Activated CD8-positive, alpha-beta T cell treated with anti-CD3 and anti-CD28 coated beads for 36 hours (primary cell): ENCODE measurements at regions not wholly inside any gene's neighbourhood (a gene's known extent, or its start where the extent isn't known, plus 50 kb on each side); places are given as distances from the start of the nearest gene placed in this dataset.

Experiments
- ATAC-seq: fragments of 200-7000 bp; cut with Tn5 transposase; one replicate; pipeline ENCODE4 v1.10.0; 2021; ENCODE audit warnings: mild to moderate bottlenecking, moderate library complexity
- CTCF ChIA-PET: fragments of 350-600 bp; sonication (Branson Sonifier 250); formaldehyde crosslinking; loops from one replicate; lab custom pipeline; 2021; ENCODE audit warnings: antibody characterized with exemption; lab: Charles Lee
- POLR2A ChIA-PET: fragments of 350-600 bp; sonication (Branson Sonifier 250); formaldehyde crosslinking; loops from one replicate; lab custom pipeline; 2021; ENCODE audit warnings: antibody characterized with exemption; lab: Charles Lee
- DNase-seq: peaks from one replicate; pipeline ENCODE4 v3.0.0-alpha.2; 2020
- H3K27ac Mint-ChIP-seq: one replicate; pipeline ENCODE4 v1.8.0; 2021; ENCODE audit warnings: mild to moderate bottlenecking, mixed read lengths
- H3K27me3 Mint-ChIP-seq: one replicate; pipeline ENCODE4 v1.8.0; 2021; ENCODE audit warnings: mixed read lengths
- H3K36me3 Mint-ChIP-seq: one replicate; pipeline ENCODE4 v1.8.0; 2021; ENCODE audit warnings: low read depth, mixed read lengths
- H3K4me1 Mint-ChIP-seq: one replicate; pipeline ENCODE4 v1.8.0; 2021; ENCODE audit warnings: low read depth, mixed read lengths
- H3K4me3 Mint-ChIP-seq: one replicate; pipeline ENCODE4 v1.8.0; 2021; ENCODE audit warnings: mild to moderate bottlenecking, moderate library complexity, mixed read lengths
- H3K9me3 Mint-ChIP-seq: one replicate; pipeline ENCODE4 v1.8.0; 2021; ENCODE audit warnings: mixed read lengths
- CTCF ChIP-seq: fragments of 200-600 bp; IDR thresholded peaks from one replicate; pipeline ENCODE4 v1.8.0; 2022; ENCODE audit warnings: antibody characterized with exemption, mild to moderate bottlenecking
- intact Hi-C: fragments of 100-400 bp; cut with micrococcal nuclease; formaldehyde crosslinking; loops from one replicate; pipeline ENCODE4 v1.10.0; 2022

DNA sequence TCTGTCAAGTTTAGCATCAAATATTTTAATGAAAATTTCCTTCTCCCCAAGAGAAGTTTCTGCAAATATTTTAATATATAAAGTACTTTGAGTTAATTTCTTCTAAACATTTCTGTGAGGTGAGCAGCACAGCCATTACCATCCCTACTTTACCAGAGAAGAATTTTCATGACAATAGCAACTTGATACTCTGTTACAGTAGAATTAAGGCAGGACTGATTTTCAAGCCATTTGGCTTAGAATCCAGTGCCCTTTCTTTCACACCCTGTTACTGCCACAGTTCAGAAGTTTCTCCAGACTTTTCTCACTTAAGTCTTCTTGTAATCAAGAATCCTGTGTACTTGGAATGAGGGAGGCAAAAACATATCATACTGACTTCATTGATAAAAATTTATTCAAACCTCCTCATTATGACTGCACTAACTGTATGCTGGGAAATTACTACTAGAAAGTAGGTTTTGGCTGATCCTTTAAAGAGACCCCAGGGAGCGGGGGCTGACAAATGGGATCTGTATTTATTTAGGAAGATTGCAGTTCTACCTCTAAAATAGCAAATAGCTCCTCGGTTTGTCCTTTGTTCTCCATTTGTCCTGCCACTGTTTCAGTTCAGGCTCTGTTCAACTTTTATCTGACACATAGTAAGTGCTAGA lies 557.0 kb upstream of the SGO1 start:
- Mint-ChIP-seq H3K36me3 (no peaks in the 10 kb centered on the region), H3K4me1 (no peaks in the 10 kb centered on the region), H3K27me3 (no peaks in the 10 kb centered on the region), H3K4me3 (no peak overlapping the region), H3K9me3 (peaks cover 12% of the 10 kb centered on the region), H3K27ac (no peak overlapping the region)
- intact Hi-C loops: no loop called here
- CTCF ChIA-PET: no interaction called here
- TF ChIP-seq CTCF: no peak
- ATAC-seq: no peak
- no peak for DNase-seq
- POLR2A ChIA-PET: no interaction called here

- H3K4me1 Mint-ChIP-seq: no peaks in the 10 kb centered on the region
- intact Hi-C loops: no loop called here
- H3K27me3 Mint-ChIP-seq: no peaks in the 10 kb centered on the region
- CTCF ChIA-PET: no interaction called here
- POLR2A ChIA-PET: no interaction called here
- TF ChIP-seq CTCF: no peak
- peaks cover 10% of the 10 kb centered on the region for H3K9me3 Mint-ChIP-seq
- DNase-seq: no peak
- no peaks in the 10 kb centered on the region for H3K36me3 Mint-ChIP-seq
- no peak overlapping the region for H3K4me3 Mint-ChIP-seq
- H3K27ac Mint-ChIP-seq: no peak overlapping the region
- no peak for ATAC-seq
Observed at GRCh38 chr3:20741381-20741780, 555.4 kb upstream of the SGO1 start.

GRCh38 chr3:20739814-20740213 lies 553.8 kb upstream of the SGO1 start:
- H3K27me3 Mint-ChIP-seq: no peaks in the 10 kb centered on the region
- peaks cover 8% of the 10 kb centered on the region for H3K9me3 Mint-ChIP-seq
- no peak for DNase-seq
- ATAC-seq: no peak
- no peak overlapping the region for H3K27ac Mint-ChIP-seq
- no peaks in the 10 kb centered on the region for H3K4me1 Mint-ChIP-seq
- intact Hi-C loops: no loop called here
- H3K4me3 Mint-ChIP-seq: no peak overlapping the region
- CTCF ChIA-PET: no interaction called here
- TF ChIP-seq CTCF: no peak
- H3K36me3 Mint-ChIP-seq: no peaks in the 10 kb centered on the region
- POLR2A ChIA-PET: no interaction called here

DNA sequence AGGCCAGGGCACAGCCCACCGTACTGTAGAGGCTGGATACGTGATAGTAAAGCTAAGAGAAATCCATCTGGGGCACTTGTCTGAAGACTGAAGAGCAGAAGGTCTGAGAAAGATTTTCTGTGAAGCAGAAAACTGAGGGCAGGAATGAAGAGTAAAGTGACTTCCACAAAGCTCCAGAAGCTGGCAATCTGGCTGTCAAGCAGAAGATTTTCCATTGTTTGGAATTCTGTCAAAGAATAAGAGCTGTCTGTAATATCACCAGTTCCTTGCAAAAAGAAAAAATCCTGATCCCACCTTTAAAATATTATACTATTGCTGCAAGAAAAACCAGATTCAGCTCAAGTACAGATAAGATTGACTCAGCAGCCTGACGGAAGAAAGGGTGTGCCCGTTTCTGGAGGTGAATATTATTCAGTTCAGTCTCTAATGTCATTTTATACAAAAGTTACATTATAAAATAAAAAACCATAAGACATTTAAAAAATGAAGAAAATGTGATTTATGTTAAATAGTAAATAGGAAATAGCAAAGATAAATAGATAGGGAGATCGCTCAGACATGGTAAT lies 550.4 kb upstream of the SGO1 start:
- Mint-ChIP-seq H3K36me3 (no peaks in the 10 kb centered on the region), H3K4me1 (no peaks in the 10 kb centered on the region), H3K27me3 (no peaks in the 10 kb centered on the region), H3K9me3 (peaks cover 8% of the 10 kb centered on the region), H3K4me3 (no peak overlapping the region), H3K27ac (no peak overlapping the region)
- DNase-seq: no peak
- ATAC-seq: no peak
- POLR2A ChIA-PET: no interaction called here
- TF ChIP-seq CTCF: no peak
- CTCF ChIA-PET: interaction anchor here (1.0 kb wide), 1 partner anchor 8 kb away, joined by 3 read pairs; no protein-coding TSS in a partner anchor
- intact Hi-C loops: no loop called here

- ATAC-seq (no peak), DNase-seq (no peak)
- ChIA-PET POLR2A (no interaction called here), CTCF (no interaction called here)
- intact Hi-C loops: no loop called here
- H3K4me1 Mint-ChIP-seq: no peaks in the 10 kb centered on the region
- no peaks in the 10 kb centered on the region for H3K27me3 Mint-ChIP-seq
- no peak for TF ChIP-seq CTCF
- peaks cover 21% of the 10 kb centered on the region for H3K9me3 Mint-ChIP-seq
- no peaks in the 10 kb centered on the region for H3K36me3 Mint-ChIP-seq
- no peak overlapping the region for H3K4me3 Mint-ChIP-seq
- H3K27ac Mint-ChIP-seq: no peak overlapping the region
Observed at GRCh38 chr3:20729185-20729584, 543.2 kb upstream of the SGO1 start.
